Chondrocyte (in vitro differentiated cells): ENCODE measurements at regions not wholly inside any gene's neighbourhood (a gene's known extent, or its start where the extent isn't known, plus 50 kb on each side); places are given as distances from the start of the nearest gene placed in this dataset.

Experiments
- DNase-seq: peaks from one replicate; pipeline ENCODE4 v3.0.0; 2021; ENCODE audit warnings: mixed read lengths, low spot score
- H3K27ac Mint-ChIP-seq: one replicate; pipeline ENCODE4 v1.8.0; 2021; ENCODE audit warnings: mild to moderate bottlenecking, moderate library complexity, mixed read lengths; ENCODE audit not compliant: unreplicated experiment
- H3K27me3 Mint-ChIP-seq: 2 replicates; pipeline ENCODE4 v1.8.0; 2021; ENCODE audit warnings: low read depth, mixed read lengths
- H3K36me3 Mint-ChIP-seq: 2 replicates; pipeline ENCODE4 v1.8.0; 2021; ENCODE audit warnings: low read depth, mixed read lengths
- H3K4me1 Mint-ChIP-seq: 2 replicates; pipeline ENCODE4 v1.8.0; 2021; ENCODE audit warnings: low read depth, mild to moderate bottlenecking, mixed read lengths
- H3K4me3 Mint-ChIP-seq: one replicate; pipeline ENCODE4 v1.8.0; 2021; ENCODE audit warnings: mild to moderate bottlenecking, moderate library complexity, mixed read lengths; ENCODE audit not compliant: unreplicated experiment
- H3K9me3 Mint-ChIP-seq: 2 replicates; pipeline ENCODE4 v1.8.0; 2021; ENCODE audit warnings: low read depth, mixed read lengths
- CTCF ChIP-seq: fragments of 200-600 bp; sonication (generic); IDR thresholded peaks from 2 replicates; pipeline ENCODE4 v1.5.0; 2021; ENCODE audit warnings: antibody characterized with exemption, mild to moderate bottlenecking, moderate library complexity

DNA sequence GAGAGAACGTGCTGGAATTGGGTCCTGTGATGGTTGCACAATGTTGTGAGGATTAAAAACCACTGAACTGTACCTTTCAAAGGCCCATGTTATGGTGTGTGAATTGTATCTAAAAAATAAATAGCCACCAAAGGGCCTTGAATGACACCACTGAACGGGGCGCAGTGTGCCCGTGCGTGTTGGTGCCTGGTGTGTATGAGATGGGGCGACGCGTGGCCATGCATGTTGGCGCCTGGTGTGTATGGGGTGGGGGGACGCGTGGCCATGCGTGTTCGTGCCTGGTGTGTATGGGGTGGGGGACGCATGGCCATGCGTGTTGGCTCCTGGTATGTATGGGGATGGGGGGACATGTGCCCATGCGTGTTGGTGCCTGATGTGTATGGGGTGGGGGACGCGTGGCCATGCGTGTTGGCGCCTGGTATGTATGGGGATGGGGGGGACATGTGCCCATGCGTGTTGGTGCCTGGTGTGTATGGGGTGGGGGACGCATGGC lies 66.6 kb upstream of the HELT start:
- Mint-ChIP-seq H3K36me3 (no peaks in the 10 kb centered on the region), H3K27ac (no peak overlapping the region), H3K9me3 (no peaks in the 10 kb centered on the region), H3K27me3 (peaks cover 45% of the 10 kb centered on the region), H3K4me1 (no peaks in the 10 kb centered on the region), H3K4me3 (no peak overlapping the region)
- no peak for DNase-seq
- no peak for TF ChIP-seq CTCF

GRCh38 chr4:184952522-184952921 lies 65.8 kb upstream of the HELT start:
- Mint-ChIP-seq H3K36me3 (no peaks in the 10 kb centered on the region), H3K4me3 (no peak overlapping the region), H3K27me3 (peaks cover 37% of the 10 kb centered on the region), H3K9me3 (no peaks in the 10 kb centered on the region), H3K4me1 (no peaks in the 10 kb centered on the region), H3K27ac (no peak overlapping the region)
- TF ChIP-seq CTCF: no peak
- no peak for DNase-seq

DNA sequence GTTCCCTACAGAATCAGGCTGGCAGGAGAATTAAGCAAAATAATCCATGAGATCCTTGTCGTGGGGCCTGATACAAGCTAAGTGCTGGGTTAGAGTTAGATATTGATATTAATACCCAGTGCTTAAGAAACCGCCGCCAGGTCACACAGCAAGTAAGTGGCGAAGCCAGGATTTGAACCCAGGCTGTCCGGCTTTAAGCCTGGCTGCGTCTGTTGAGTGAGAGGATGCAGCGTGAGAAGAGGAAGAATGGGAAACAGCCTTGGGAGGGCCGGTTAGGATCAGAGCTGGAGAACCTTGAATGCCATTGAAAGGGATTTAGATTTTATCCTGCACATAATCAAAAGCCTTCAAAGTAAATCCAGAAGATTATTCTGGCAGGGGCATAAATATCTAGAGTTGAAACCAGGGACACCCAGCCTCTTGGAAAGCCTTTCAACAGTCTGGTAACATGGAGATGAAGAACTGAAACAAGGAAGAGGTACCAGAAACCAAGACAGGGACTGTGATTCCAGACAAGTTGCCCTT lies 64.8 kb upstream of the HELT start:
- no peaks in the 10 kb centered on the region for H3K4me1 Mint-ChIP-seq
- H3K4me3 Mint-ChIP-seq: no peak overlapping the region
- no peaks in the 10 kb centered on the region for H3K36me3 Mint-ChIP-seq
- H3K27ac Mint-ChIP-seq: no peak overlapping the region
- H3K27me3 Mint-ChIP-seq: peaks cover 31% of the 10 kb centered on the region
- TF ChIP-seq CTCF: no peak
- no peaks in the 10 kb centered on the region for H3K9me3 Mint-ChIP-seq
- DNase-seq: no peak

DNA sequence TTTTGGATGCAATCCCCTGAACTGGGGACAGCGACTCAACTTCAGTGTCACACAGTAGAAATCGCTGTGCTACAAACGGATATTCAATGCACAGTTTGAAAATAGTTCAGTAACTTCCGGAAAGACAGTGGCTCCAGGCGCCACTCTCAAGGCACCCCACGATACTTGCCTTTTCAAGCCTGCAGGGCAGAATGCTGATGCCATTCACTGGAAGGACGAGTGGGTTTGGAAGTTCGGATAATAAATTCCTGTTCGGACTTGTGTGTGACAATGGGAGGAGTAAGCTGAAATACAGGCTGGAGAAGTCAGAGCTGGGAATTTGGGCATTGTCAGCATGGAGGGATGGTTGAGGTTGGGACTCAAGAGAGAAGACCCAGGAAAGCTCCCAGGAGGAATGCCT lies 64.3 kb upstream of the HELT start:
- Mint-ChIP-seq H3K4me3 (no peak overlapping the region), H3K27ac (no peak overlapping the region), H3K9me3 (no peaks in the 10 kb centered on the region), H3K36me3 (no peaks in the 10 kb centered on the region), H3K4me1 (no peaks in the 10 kb centered on the region), H3K27me3 (peaks cover 27% of the 10 kb centered on the region)
- no peak for TF ChIP-seq CTCF
- DNase-seq: no peak

GRCh38 chr4:184954482-184954881 lies 63.8 kb upstream of the HELT start:
- DNase-seq: no peak
- no peaks in the 10 kb centered on the region for H3K9me3 Mint-ChIP-seq
- H3K36me3 Mint-ChIP-seq: no peaks in the 10 kb centered on the region
- no peak overlapping the region for H3K4me3 Mint-ChIP-seq
- H3K4me1 Mint-ChIP-seq: peaks cover under 1% of the 10 kb centered on the region
- H3K27ac Mint-ChIP-seq: no peak overlapping the region
- H3K27me3 Mint-ChIP-seq: peaks cover 23% of the 10 kb centered on the region
- no peak for TF ChIP-seq CTCF
